GM18868 (cell line): ENCODE measurements at regions not wholly inside any gene's neighbourhood (a gene's known extent, or its start where the extent isn't known, plus 50 kb on each side); places are given as distances from the start of the nearest gene placed in this dataset.

Source experiments
- ATAC-seq: cut with Tn5 transposase; IDR thresholded peaks from one replicate; pipeline ENCODE4 v1.9.1; 2021; ENCODE audit warnings: mild to moderate bottlenecking, moderate library complexity; ENCODE audit not compliant: unreplicated experiment

DNA sequence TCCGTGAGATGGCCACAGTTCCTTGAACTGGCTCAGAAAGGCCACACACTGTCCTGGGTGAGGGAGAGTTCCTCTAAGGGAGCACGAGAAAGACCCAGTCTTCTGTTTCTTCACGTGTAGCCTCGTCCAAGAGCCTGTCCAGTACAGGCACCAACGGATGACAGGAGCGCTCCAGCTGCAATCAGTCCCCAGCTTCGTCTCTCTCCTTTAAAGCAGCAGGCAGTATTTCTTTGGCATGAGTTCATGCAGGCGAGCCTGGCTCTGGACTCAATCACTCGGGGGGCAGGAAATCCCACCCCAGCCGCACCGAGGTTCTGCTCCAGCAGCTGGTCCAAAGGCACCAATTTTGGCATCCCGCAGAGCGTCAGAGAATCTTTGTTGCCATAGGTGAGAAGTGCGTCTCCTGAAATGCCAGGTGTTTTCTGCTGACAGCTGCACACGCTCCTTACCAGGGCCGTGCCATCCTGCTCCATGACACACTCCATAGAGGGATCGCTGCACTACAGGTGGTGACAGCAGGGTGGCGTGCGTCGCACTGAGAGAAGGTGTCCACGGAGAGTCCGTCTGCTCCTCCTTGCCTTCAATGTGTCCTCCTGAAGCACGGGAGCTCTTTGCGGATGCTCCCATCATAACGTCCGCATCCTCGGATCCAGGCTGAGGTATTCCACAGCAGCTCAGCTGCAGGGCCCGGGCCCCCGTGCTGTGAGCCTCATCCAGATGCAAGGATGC is 59.6 kb upstream of the AFDN start:
- ATAC-seq, result no peak

DNA sequence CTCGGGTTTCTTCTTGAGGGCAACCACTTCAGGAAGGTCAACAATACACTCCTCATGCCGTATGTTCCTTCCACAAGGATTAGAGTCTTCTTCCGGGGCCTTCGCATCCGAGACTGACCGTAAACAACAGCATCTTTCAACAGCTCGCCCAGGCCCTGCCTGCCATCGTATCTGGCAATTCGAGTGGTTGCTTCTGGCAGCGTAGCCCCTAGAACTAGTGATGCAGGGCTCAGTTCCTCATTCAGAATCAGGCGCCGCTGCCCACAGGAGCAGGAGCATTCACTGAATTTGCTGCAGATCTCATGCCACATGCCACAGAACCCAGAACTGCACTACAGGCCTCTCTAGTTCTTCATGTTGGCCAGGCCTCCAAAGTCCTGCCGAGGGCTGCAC is 59.0 kb upstream of the AFDN start:
- ATAC-seq, result no peak

DNA sequence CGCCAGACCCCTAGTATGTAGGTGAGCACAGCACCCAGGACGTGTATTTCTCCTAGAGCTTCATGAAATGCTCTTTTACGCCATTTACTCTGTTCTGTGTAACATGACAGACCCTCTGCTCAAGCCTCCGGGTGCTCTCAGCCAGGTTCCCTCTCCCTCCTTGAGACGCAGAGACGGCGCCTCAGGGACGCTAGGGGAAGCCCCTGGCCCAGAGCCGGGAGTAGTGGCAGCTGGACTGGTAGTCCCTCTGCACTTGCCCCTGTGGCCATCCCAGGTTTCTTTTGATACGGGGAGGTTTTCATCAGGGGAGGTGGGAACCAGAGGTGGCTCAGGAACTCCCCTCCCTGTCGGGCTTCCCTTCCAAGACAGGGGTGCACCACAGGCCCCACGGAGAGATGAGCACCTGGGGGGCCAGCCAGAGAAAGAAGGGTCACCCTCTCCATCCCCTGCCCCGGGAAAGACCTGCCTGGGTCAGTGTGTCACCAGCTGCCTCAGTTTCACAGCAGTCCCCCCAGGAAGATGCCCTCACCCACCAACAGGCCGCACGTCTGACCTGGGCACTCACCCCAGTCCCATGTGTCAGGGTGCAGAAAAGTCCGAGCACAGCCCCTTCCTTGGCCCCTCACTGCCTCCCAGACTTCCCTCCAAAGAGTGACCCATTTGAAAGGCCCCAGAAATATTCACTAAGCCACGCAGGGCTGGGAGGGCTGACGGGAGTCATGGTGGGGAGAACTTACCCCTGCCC is 58.1 kb upstream of the AFDN start:
- ATAC-seq, result no peak

DNA sequence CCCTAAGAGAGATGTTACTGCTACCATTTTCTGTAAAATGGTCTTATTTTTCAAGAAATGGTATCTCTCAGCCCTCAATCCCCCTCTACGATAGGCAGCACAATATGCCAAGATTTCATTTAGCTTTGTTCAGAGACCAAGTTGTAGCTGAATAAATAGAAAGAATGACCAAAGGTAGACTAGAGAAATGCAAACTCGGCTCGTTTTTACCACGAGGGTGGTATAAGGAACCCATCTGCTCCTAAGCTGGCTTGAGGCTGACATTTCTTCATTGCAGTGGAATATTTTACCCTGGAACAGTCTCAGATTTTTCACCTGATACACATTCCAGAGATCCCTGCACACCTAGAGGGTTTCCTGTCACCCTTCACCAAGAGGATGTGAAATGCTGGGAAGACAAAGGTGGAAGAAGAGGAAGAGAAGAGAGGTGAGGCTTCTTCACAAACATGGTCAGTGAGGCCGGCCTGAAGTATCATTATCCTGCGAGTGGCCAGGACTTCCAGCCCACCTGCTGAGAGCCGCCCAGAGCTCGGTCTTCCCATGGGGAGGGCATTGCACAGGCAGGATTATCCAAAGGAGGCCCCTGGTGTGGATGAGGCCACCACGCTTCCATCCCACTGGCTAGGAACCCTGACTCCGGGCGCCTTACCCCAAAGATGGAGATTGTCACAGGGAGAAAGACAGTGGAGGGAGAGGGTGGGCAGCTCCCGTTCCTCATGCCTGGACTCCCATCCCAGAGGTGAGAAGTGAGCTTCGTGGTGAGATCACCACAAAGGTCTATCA is 57.1 kb upstream of the AFDN start:
- ATAC-seq, result no peak

DNA sequence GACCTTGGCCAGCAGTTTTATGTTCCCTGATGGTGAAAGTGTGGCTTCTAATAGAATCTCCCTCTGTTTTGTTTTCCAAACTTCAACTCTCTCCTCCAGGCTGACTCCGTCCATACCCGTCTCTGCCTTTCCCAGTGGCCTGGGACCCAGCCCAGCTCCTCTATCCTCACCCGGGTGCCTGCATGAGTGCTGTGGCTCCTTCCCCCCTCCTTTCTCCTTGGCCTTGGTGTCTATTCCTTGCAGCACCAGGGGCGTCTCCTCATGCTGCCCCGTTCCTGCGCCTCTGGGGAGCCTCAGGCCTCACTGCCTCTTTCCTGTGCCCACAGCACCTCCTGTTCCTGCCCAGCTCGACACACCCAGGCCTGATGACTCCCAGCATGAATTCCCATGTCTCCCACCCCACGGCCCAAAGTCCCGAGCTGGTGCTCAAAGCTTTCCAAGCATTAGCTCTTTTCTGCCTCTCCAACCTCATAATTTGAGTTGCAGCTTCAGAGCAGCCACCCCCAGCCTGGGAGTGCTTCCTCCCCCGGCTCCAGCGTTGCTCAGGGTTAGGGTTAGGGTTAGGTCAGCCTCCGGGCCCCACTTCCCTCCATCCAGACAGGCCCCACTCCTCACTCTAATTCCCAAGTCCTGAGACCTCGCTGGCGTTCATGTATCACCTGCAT is 56.3 kb upstream of the AFDN start:
- no peak for ATAC-seq

DNA sequence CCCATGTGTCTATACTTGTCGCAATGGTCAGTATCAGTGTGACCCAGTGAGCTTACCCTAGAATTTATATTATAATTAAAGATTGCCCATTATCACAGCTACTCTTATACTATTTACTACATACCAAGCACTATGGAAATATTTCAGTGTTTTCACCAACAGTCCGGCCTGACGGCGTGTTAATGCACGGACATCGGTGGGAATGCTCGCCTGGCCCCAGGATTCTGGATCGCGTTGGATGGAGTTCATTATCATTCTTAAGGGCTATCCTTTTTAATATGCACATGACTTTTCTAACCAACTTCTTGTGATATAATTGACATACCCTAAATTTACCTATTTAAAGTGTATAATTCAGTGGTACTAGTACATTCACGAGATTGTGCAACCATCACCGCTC is 51.8 kb upstream of the AFDN start:
- no peak for ATAC-seq

DNA sequence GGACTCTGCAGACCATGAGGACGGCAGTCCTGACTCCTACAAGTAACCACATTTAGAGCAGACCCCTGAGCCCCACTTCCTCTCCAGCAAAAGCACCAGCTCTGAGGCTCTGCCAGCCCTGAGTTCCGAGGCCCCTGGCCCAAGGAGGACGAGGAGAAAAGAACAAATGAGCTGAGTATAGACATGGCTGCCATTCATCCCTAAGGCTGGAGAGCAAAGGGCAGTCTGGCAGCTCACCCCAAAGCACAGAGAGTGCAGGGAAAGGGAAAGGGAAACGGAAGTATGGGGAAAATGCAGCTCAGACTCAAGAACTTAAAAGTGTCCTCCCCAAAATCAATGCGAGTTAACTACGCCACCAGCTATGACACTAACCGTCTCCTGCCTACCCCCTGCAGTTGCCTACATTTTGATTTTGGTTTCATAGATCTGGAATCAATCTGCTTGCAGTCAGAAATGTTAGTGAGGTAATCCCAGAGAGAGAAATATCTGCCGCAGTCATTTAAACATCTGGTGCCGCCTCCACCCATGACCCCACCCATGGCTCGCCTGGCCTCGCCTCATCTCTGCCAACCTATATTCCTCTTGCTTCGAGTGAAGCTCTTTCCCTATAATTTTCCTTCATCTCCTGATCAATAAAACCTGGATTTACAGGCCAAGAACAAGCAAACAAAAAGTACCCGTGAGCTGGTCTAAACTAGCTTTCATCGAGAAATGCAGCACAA is 49.6 kb upstream of the AFDN start:
- no peak for ATAC-seq
